C4-2B (cell line): ENCODE measurements at regions not wholly inside any gene's neighbourhood (a gene's known extent, or its start where the extent isn't known, plus 50 kb on each side); places are given as distances from the start of the nearest gene placed in this dataset.

Experiments
- ZFX ChIP-seq: fragments of 450-650 bp; IDR thresholded peaks from 2 replicates; pipeline ENCODE4 v1.6.1; 2017
- TF ChIP-seq, protein P1 (sequence below): fragments of 450-650 bp; conservative IDR thresholded peaks from 2 replicates; pipeline ENCODE4 v1.5.1; 2017; ENCODE audit warnings: mild to moderate bottlenecking

DNA sequence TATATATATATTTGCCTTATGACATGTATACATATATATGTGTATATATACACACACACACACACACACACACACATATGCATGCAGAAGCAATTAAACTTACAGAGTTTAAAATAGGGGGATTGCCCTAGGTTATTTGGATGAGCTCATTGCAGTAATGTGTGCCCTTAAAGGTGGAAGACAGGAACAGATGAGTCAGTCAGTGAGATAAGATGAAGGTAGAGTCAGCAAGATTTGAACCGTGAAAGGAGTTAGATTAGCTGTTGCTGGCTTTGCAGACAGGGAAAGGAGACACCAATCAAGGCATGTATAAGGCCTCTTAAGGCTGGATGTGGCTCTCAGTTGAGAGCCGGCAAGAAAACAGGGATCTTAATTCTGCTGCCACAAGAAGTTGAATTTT is 902.4 kb upstream of the RAG2 start:
- TF ChIP-seq, protein P1, sequence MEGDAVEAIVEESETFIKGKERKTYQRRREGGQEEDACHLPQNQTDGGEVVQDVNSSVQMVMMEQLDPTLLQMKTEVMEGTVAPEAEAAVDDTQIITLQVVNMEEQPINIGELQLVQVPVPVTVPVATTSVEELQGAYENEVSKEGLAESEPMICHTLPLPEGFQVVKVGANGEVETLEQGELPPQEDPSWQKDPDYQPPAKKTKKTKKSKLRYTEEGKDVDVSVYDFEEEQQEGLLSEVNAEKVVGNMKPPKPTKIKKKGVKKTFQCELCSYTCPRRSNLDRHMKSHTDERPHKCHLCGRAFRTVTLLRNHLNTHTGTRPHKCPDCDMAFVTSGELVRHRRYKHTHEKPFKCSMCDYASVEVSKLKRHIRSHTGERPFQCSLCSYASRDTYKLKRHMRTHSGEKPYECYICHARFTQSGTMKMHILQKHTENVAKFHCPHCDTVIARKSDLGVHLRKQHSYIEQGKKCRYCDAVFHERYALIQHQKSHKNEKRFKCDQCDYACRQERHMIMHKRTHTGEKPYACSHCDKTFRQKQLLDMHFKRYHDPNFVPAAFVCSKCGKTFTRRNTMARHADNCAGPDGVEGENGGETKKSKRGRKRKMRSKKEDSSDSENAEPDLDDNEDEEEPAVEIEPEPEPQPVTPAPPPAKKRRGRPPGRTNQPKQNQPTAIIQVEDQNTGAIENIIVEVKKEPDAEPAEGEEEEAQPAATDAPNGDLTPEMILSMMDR: no peak
- TF ChIP-seq ZFX: no peak
